ENCODE measurements at regions not wholly inside any gene's neighbourhood (a gene's known extent, or its start where the extent isn't known, plus 50 kb on each side); places are given as distances from the start of the nearest gene placed in this dataset.

DNA sequence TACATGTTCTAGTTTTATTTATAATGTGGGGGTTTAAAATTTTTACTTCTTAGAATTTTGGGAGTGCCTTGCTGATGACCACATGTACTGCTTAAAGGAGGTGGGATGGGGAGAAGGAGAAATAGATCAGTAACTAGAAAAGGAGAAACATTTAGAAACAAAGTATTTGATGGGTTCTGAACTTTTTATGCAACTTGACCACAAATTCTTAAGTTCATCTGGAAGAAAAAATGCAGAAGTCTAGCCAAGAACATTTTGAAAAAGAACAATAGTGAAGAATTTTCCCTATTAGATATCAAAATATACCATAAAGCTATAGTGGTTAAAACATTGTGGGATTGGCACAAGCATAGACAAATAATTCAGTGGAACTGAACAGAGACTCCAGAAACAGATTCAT is 73.3 kb upstream of the AMPD3 start:
- Histone ChIP-seq H3K79me2 (ENCODE audit: control insufficient read depth, insufficient read depth, low read length) (no peaks in the 10 kb centered on the region), H3K4me1 (ENCODE audit: control insufficient read depth, extremely low read depth, insufficient read depth, low read length) (peaks cover 10% of the 10 kb centered on the region), H3K4me3 (replicated peaks in 1 of 3; ENCODE audit: insufficient read depth in 1 of 3, low read depth in 1 of 3, low read length in 3 of 3) (no peak overlapping the region), H3K4me2 (ENCODE audit: insufficient read depth, low read length) (no peak overlapping the region), H4K20me1 (replicated peaks; ENCODE audit: control insufficient read depth, extremely low read depth, insufficient read depth, low read length) (no peaks in the 10 kb centered on the region), H3K27me3 (ENCODE audit: control insufficient read depth in 2 of 2, insufficient read depth in 2 of 2, low read length in 2 of 2) (peaks cover 0 to 10% of the 10 kb centered on the region in 2 experiments), H3K9me1 (replicated peaks; ENCODE audit: control insufficient read depth, extremely low read depth, insufficient read depth, low read length) (no peaks in the 10 kb centered on the region), H3K36me3 (ENCODE audit: control insufficient read depth in 2 of 2, extremely low read depth in 1 of 2, insufficient read depth in 2 of 2, low read length in 2 of 2) (no peaks in the 10 kb centered on the region), H3K9me3 (replicated peaks; ENCODE audit: control insufficient read depth, insufficient read depth, low read length) (no peaks in the 10 kb centered on the region), H3K9ac (replicated peaks; ENCODE audit: extremely low read depth, insufficient read depth, low read length) (no peak overlapping the region), H3K27ac (ENCODE audit: insufficient read depth, low read depth, low read length) (no peak overlapping the region), H2AFZ (ENCODE audit: low read depth, low read length) (no peak overlapping the region)
- intact Hi-C loops (cut with micrococcal nuclease): no loop called here
- TF ChIP-seq MYC (IDR thresholded peaks at IDR 0.05; ENCODE audit: low read depth, low read length) (no peak), EZH2 (IDR thresholded peaks at IDR 0.05; ENCODE audit: borderline replicate concordance, low read depth, low read length, severe bottlenecking) (no peak), POLR2AphosphoS5 (IDR thresholded peaks at IDR 0.05; ENCODE audit: insufficient read depth, low read depth, low read length) (no peak), CTCF (IDR thresholded peaks at IDR 0.05; ENCODE audit: extremely low read depth in 1 of 2, insufficient read depth in 1 of 2, low read depth in 1 of 2, low read length in 2 of 2) (no peak), JUN (IDR thresholded peaks at IDR 0.05; ENCODE audit: borderline replicate concordance, insufficient read depth, insufficient read length, low read depth) (no peak), FOS (IDR thresholded peaks at IDR 0.05; ENCODE audit: borderline replicate concordance, insufficient read depth, low read length) (no peak), GATA2 (IDR thresholded peaks at IDR 0.05; ENCODE audit: insufficient read depth, insufficient read length, low read depth, low read length) (no peak), POLR2A (IDR thresholded peaks at IDR 0.05; ENCODE audit: low read depth, low read length) (no peak), MAX (IDR thresholded peaks at IDR 0.05; ENCODE audit: insufficient read depth, insufficient read length) (no peak)
- BruUV-seq (replicated peaks): no TSS peak
- ChIA-PET CTCF (no interaction called here), POLR2A (no interaction called here)
- DNase-seq (ENCODE audit: low read depth, low spot score) (no peak), FAIRE-seq (peak; percentile 67)
- dilution Hi-C loops (cut with MboI; ENCODE audit: extremely low pct_ligation_motif_present, low sequenced_read_pairs): no loop called here

Measured in endothelial cell of umbilical vein (primary cell).